ENCODE measurements at regions not wholly inside any gene's neighbourhood (a gene's known extent, or its start where the extent isn't known, plus 50 kb on each side); places are given as distances from the start of the nearest gene placed in this dataset.

GRCh38 chr13:34013061-34013460 lies 195.1 kb downstream of the RFC3 start:
- Mint-ChIP-seq H3K9me3 (ENCODE audit: insufficient read depth) (no peaks in the 10 kb centered on the region), H3K4me1 (no peaks in the 10 kb centered on the region), H3K4me3 (no peak overlapping the region), H3K27ac (no peak overlapping the region), H3K27me3 (peaks cover 17% of the 10 kb centered on the region)
- Histone ChIP-seq H3K36me3 (replicated peaks in 1 of 2; ENCODE audit: control extremely low read depth in 1 of 2, control insufficient read depth in 1 of 2, extremely low read depth in 1 of 2, insufficient read depth in 2 of 2, low read length in 1 of 2) (no peaks in the 10 kb centered on the region), H3K27ac (ENCODE audit: low read length in 2 of 2) (no peak overlapping the region), H2AFZ (ENCODE audit: insufficient read depth, low read depth, low read length, poor library complexity, severe bottlenecking) (no peak overlapping the region), H3K4me2 (replicated peaks; ENCODE audit: low read depth, low read length, poor library complexity, severe bottlenecking) (no peak overlapping the region), H3K9me3 (ENCODE audit: control extremely low read depth in 1 of 3, control insufficient read depth in 2 of 3, insufficient read depth in 1 of 3, low read length in 2 of 3) (no peaks in the 10 kb centered on the region), H3K9ac (ENCODE audit: low read length) (no peak overlapping the region), H4K20me1 (ENCODE audit: control insufficient read depth, insufficient read depth, low read length, poor library complexity, severe bottlenecking) (no peaks in the 10 kb centered on the region), H3K79me2 (ENCODE audit: control insufficient read depth, insufficient read depth, low read length) (no peaks in the 10 kb centered on the region), H3K4me3 (ENCODE audit: control extremely low read depth in 1 of 5, extremely low read depth in 1 of 5, insufficient read depth in 1 of 5, low read depth in 2 of 5, low read length in 4 of 5) (no peak overlapping the region), H3K27me3 (replicated peaks in 1 of 4; ENCODE audit: control extremely low read depth in 1 of 4, control insufficient read depth in 3 of 4, insufficient read depth in 4 of 4, low read length in 3 of 4) (no peaks in the 10 kb centered on the region), H3K4me1 (ENCODE audit: control insufficient read depth in 2 of 2, insufficient read depth in 2 of 2, low read length in 2 of 2) (no peaks in the 10 kb centered on the region)
- intact Hi-C loops (cut with micrococcal nuclease) = no loop called here
- ChIA-PET POLR2A (no interaction called here), CTCF (no interaction called here)
- 100% methylated on average over 2 of the region's 6 CpGs for WGBS (ENCODE audit: insufficient coverage)
- DNase-seq (no peak), ATAC-seq (ENCODE audit: low read depth) (no peak)
- TF ChIP-seq CTCF (IDR thresholded peaks at IDR 0.05) = no peak
- TF ChIP-seq EZH2 (IDR thresholded peaks at IDR 0.05; ENCODE audit: borderline replicate concordance, insufficient read depth, low read depth, low read length, poor library complexity, severe bottlenecking) = no peak

GRCh38 chr13:34017231-34017630 lies 199.3 kb downstream of the RFC3 start:
- no peak overlapping the region for H3K27ac ChIP-seq (ENCODE audit: low read length in 2 of 2)
- H3K4me2 ChIP-seq (replicated peaks; ENCODE audit: low read depth, low read length, poor library complexity, severe bottlenecking) = no peak overlapping the region
- Mint-ChIP-seq H3K9me3 (ENCODE audit: insufficient read depth) (peaks cover 10% of the 10 kb centered on the region), H3K4me1 (no peaks in the 10 kb centered on the region), H3K4me3 (no peak overlapping the region), H3K27me3 (peaks cover 19% of the 10 kb centered on the region), H3K27ac (no peak overlapping the region)
- no peak for DNase-seq
- CTCF ChIA-PET = no interaction called here
- H3K9ac ChIP-seq (ENCODE audit: low read length) = no peak overlapping the region
- no peak for TF ChIP-seq EZH2 (IDR thresholded peaks at IDR 0.05; ENCODE audit: borderline replicate concordance, insufficient read depth, low read depth, low read length, poor library complexity, severe bottlenecking)
- no peak for TF ChIP-seq CTCF (IDR thresholded peaks at IDR 0.05)
- 60% methylated on average over 1 of the region's 4 CpGs for WGBS (ENCODE audit: insufficient coverage)
- no peak overlapping the region for H2AFZ ChIP-seq (ENCODE audit: insufficient read depth, low read depth, low read length, poor library complexity, severe bottlenecking)
- H3K9me3 ChIP-seq (ENCODE audit: control extremely low read depth in 1 of 3, control insufficient read depth in 2 of 3, insufficient read depth in 1 of 3, low read length in 2 of 3) = peaks cover 3 to 5% (median 5%) of the 10 kb centered on the region in 3 donors
- H3K79me2 ChIP-seq (ENCODE audit: control insufficient read depth, insufficient read depth, low read length) = no peaks in the 10 kb centered on the region
- POLR2A ChIA-PET = no interaction called here
- no peak overlapping the region for H3K4me3 ChIP-seq (ENCODE audit: control extremely low read depth in 1 of 5, extremely low read depth in 1 of 5, insufficient read depth in 1 of 5, low read depth in 2 of 5, low read length in 4 of 5)
- ATAC-seq (ENCODE audit: low read depth) = no peak
- no peaks in the 10 kb centered on the region for H3K36me3 ChIP-seq (replicated peaks in 1 of 2; ENCODE audit: control extremely low read depth in 1 of 2, control insufficient read depth in 1 of 2, extremely low read depth in 1 of 2, insufficient read depth in 2 of 2, low read length in 1 of 2)
- no peaks in the 10 kb centered on the region for H3K4me1 ChIP-seq (ENCODE audit: control insufficient read depth in 2 of 2, insufficient read depth in 2 of 2, low read length in 2 of 2)
- no peaks in the 10 kb centered on the region for H4K20me1 ChIP-seq (ENCODE audit: control insufficient read depth, insufficient read depth, low read length, poor library complexity, severe bottlenecking)
- no peaks in the 10 kb centered on the region for H3K27me3 ChIP-seq (replicated peaks in 1 of 4; ENCODE audit: control extremely low read depth in 1 of 4, control insufficient read depth in 3 of 4, insufficient read depth in 4 of 4, low read length in 3 of 4)
- intact Hi-C loops (cut with micrococcal nuclease) = no loop called here
